Panc1 (cell line): ENCODE measurements at regions not wholly inside any gene's neighbourhood (a gene's known extent, or its start where the extent isn't known, plus 50 kb on each side); places are given as distances from the start of the nearest gene placed in this dataset.

ENCODE experiments used
- ATAC-seq: fragments of 200-7000 bp; cut with Tn5 transposase; 2 replicates; pipeline ENCODE4 v1.9.1; 2020; ENCODE audit warnings: mild to moderate bottlenecking, moderate library complexity
- BruUV-seq: library from RNA; stranded (reverse); fragments of 400-500 nt; replicated peaks from 2 replicates; lab custom pipeline; 2021; lab: Mats Ljungman, UMichigan
- CTCF ChIA-PET: fragments of 300-600 bp; sonication (Branson Sonifier 250); formaldehyde crosslinking; loops from one replicate; lab custom pipeline; 2022; ENCODE audit warnings: antibody characterized with exemption; lab: Charles Lee
- POLR2A ChIA-PET: fragments of 300-600 bp; sonication (Branson Sonifier 250); formaldehyde crosslinking; loops from one replicate; lab custom pipeline; 2022; ENCODE audit warnings: antibody characterized with exemption; lab: Charles Lee
- DNase-seq: peaks from one replicate; pipeline ENCODE4 v3.0.0-alpha.2; 2010; ENCODE audit warnings: low read depth, low spot score
- H3K27ac ChIP-seq: 2 replicates; pipeline ENCODE4 v1.5.1; 2011; ENCODE audit warnings: mild to moderate bottlenecking, low read length, inconsistent platforms
- H3K27me3 ChIP-seq: fragments of 200-500 bp; sonication (Bioruptor generic); 2 replicates; pipeline ENCODE4 v1.6.0; 2014; ENCODE audit warnings: low read length, inconsistent platforms; ENCODE audit not compliant: control insufficient read depth, insufficient read depth
- H3K36me3 ChIP-seq: fragments of 200-500 bp; sonication (Bioruptor generic); 2 replicates; pipeline ENCODE4 v1.5.1; 2014; ENCODE audit warnings: inconsistent platforms, mild to moderate bottlenecking, low read length, moderate library complexity; ENCODE audit not compliant: control insufficient read depth, insufficient read depth
- H3K4me1 ChIP-seq: 2 replicates; pipeline ENCODE4 v1.5.1; 2011; ENCODE audit warnings: inconsistent platforms, mild to moderate bottlenecking, low read length, moderate library complexity; ENCODE audit not compliant: control insufficient read depth, insufficient read depth
- H3K4me3 ChIP-seq, 2 experiments: 2 replicates each; pipeline ENCODE4 v1.5.1; 2011 to 2012; ENCODE audit warnings: low read depth in 2 of 2, low read length in 2 of 2, mild to moderate bottlenecking in 2 of 2, inconsistent platforms in 1 of 2, moderate library complexity in 1 of 2
- H3K9me3 ChIP-seq: fragments of 200-500 bp; sonication (Bioruptor generic); 2 replicates; pipeline ENCODE4 v1.5.1; 2014; ENCODE audit warnings: low read depth, mild to moderate bottlenecking, inconsistent platforms, low read length, moderate library complexity; ENCODE audit not compliant: control insufficient read depth, insufficient read depth
- POLR2AphosphoS5 ChIP-seq: IDR thresholded peaks from 2 replicates; pipeline ENCODE4 v1.6.1; 2012; ENCODE audit warnings: mild to moderate bottlenecking, low read depth, low read length, moderate library complexity
- REST ChIP-seq, 2 experiments: IDR thresholded peaks; 2 replicates each; pipeline ENCODE4 v1.6.1; 2011 to 2012; ENCODE audit warnings: low read depth in 2 of 2, control low read depth in 1 of 2, low read length in 1 of 2, mild to moderate bottlenecking in 1 of 2, moderate library complexity in 1 of 2; ENCODE audit not compliant: insufficient read depth in 1 of 2
- SIN3A ChIP-seq: IDR thresholded peaks from 2 replicates; pipeline ENCODE4 v1.6.1; 2012; ENCODE audit warnings: low read depth, mild to moderate bottlenecking, low read length, moderate library complexity, borderline replicate concordance; ENCODE audit not compliant: insufficient read depth
- TCF7L2 ChIP-seq: IDR thresholded peaks from 2 replicates; pipeline ENCODE4 v1.6.1; 2011; ENCODE audit warnings: mild to moderate bottlenecking, low read depth, low read length, inconsistent platforms
- in situ Hi-C: cut with HindIII; loops from 2 replicates; pipeline ENCODE4 v1.10.0; 2016; ENCODE audit warnings: low sequenced_read_pairs, low pct_unique_long_range_greater_than_20kb
- intact Hi-C: fragments of 100-400 bp; cut with micrococcal nuclease; formaldehyde crosslinking; loops from one replicate; pipeline ENCODE4 v1.10.0; 2022; ENCODE audit not compliant: unreplicated experiment
- TF ChIP-seq, protein P1 (sequence below): fragments of 450-650 bp; IDR thresholded peaks from 2 replicates; pipeline ENCODE4 v1.5.1; 2017; ENCODE audit warnings: mild to moderate bottlenecking

DNA sequence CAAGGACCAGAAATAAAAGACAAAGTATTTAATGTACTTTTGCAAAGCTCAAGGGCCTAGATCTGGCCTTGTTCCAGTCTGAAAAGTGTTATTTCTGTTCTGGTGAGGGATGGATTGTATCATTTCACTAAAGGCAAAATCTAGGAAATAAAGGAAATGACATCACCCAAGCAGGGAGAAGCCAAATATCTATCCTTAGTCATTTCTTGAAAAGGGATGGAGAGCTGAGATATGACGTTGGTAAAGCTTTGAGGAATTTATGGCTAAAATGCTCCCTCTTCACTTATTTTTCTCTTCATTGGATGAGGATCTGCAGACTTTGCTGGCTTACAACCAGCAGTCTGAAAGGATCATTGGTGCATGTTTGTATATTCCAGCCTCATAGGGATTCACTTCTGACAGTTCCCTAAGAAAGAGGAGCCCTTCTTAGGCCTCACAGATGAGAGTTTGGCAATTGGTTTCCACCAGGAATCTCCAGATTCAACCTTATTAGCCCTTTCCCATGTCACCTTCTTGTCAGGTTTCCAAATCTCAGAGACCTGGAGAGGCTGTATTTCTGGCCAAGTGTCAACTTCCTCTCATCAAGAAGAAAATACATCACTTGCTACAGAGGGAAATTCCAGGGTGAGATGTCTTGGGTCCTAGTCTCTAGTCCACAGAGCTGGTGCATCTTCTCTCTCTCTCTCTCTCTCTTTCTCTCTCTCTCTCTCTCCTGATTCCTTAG, 93.7 kb upstream of the BOC start:
- Histone ChIP-seq H3K27me3 (peaks cover 2% of the 10 kb centered on the region; the same call in 1 of the 2 replicates), H3K27ac (no peak overlapping the region), H3K4me1 (no peaks in the 10 kb centered on the region), H3K36me3 (no peaks in the 10 kb centered on the region), H3K9me3 (no peaks in the 10 kb centered on the region), H3K4me3 (no peak overlapping the region)
- TF ChIP-seq POLR2AphosphoS5 (no peak), REST (IDR thresholded peaks at IDR 0.05; ENCODE audit: insufficient read depth in 1 of 2, low read depth in 2 of 2, low read length in 1 of 2) (no peak), SIN3A (no peak), TCF7L2 (no peak)
- TF ChIP-seq, protein P1, sequence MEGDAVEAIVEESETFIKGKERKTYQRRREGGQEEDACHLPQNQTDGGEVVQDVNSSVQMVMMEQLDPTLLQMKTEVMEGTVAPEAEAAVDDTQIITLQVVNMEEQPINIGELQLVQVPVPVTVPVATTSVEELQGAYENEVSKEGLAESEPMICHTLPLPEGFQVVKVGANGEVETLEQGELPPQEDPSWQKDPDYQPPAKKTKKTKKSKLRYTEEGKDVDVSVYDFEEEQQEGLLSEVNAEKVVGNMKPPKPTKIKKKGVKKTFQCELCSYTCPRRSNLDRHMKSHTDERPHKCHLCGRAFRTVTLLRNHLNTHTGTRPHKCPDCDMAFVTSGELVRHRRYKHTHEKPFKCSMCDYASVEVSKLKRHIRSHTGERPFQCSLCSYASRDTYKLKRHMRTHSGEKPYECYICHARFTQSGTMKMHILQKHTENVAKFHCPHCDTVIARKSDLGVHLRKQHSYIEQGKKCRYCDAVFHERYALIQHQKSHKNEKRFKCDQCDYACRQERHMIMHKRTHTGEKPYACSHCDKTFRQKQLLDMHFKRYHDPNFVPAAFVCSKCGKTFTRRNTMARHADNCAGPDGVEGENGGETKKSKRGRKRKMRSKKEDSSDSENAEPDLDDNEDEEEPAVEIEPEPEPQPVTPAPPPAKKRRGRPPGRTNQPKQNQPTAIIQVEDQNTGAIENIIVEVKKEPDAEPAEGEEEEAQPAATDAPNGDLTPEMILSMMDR: no peak
- ChIA-PET CTCF (no interaction called here), POLR2A (no interaction called here)
- BruUV-seq: no TSS peak
- in situ Hi-C loops (no loop called here), intact Hi-C loops (no loop called here)
- ATAC-seq (no peak), DNase-seq (no peak)

DNA sequence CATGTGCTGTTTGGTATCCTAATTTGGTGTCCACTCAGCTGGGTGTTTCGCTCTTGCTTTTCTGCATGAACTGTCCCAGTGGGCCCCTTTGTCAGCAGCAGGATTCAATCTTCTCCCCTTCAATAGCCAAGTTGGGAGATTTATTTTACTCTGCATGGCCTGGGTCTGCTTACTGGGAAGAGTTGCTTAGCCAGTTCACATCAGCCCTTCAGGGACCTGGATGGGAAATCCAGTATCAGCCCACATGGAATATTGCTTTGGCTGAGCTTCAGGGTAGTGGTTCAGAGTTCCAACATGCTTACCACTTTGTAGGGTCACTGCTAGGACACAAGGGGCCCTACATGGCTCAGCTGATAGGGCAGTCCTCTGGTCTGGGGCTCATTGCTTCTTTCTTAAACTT, 93.0 kb upstream of the BOC start:
- in situ Hi-C loops: no loop called here
- no TSS peak for BruUV-seq

More for the DNA sequence above, 93.0 kb upstream of the BOC start:
- TF ChIP-seq, protein P1: no peak
- TF ChIP-seq SIN3A (no peak), TCF7L2 (no peak), POLR2AphosphoS5 (no peak), REST (IDR thresholded peaks at IDR 0.05; ENCODE audit: insufficient read depth in 1 of 2, low read depth in 2 of 2, low read length in 1 of 2) (no peak)
- intact Hi-C loops: no loop called here
- Histone ChIP-seq H3K27me3 (peaks cover 2% of the 10 kb centered on the region; the same call in 1 of the 2 replicates), H3K27ac (no peak overlapping the region), H3K4me1 (no peaks in the 10 kb centered on the region), H3K4me3 (no peak overlapping the region), H3K9me3 (no peaks in the 10 kb centered on the region), H3K36me3 (no peaks in the 10 kb centered on the region)
- DNase-seq: no peak
- ATAC-seq: no peak
- ChIA-PET CTCF (no interaction called here), POLR2A (no interaction called here)
